Neuronal stem cell (in vitro differentiated cells): ENCODE measurements at regions not wholly inside any gene's neighbourhood (a gene's known extent, or its start where the extent isn't known, plus 50 kb on each side); places are given as distances from the start of the nearest gene placed in this dataset.

Experiments
- DNase-seq: peaks from one replicate; pipeline ENCODE4 v3.0.0-alpha.2; 2013; ENCODE audit warnings: low spot score
- H2AFZ ChIP-seq: one replicate; pipeline ENCODE4 v1.6.1; 2013; ENCODE audit warnings: mild to moderate bottlenecking, low read length, inconsistent platforms
- H2AK5ac ChIP-seq: 2 replicates; pipeline ENCODE4 v1.6.1; 2013; ENCODE audit warnings: low read depth, mild to moderate bottlenecking, inconsistent platforms, low read length, moderate library complexity, mixed read lengths
- H2BK120ac ChIP-seq: 2 replicates; pipeline ENCODE4 v1.6.1; 2013; ENCODE audit warnings: low read depth, mild to moderate bottlenecking, inconsistent platforms, low read length, moderate library complexity, mixed read lengths
- H2BK12ac ChIP-seq: one replicate; pipeline ENCODE4 v1.6.1; 2013; ENCODE audit warnings: low read length, inconsistent platforms
- H2BK15ac ChIP-seq: 2 replicates; pipeline ENCODE4 v1.6.1; 2013; ENCODE audit warnings: mild to moderate bottlenecking, low read length, inconsistent platforms, mixed read lengths
- H2BK5ac ChIP-seq: one replicate; pipeline ENCODE4 v1.6.1; 2013; ENCODE audit warnings: inconsistent platforms, mild to moderate bottlenecking, low read length, moderate library complexity
- H3K14ac ChIP-seq: one replicate; pipeline ENCODE4 v1.6.1; 2013; ENCODE audit warnings: low read length, inconsistent platforms
- H3K18ac ChIP-seq: 2 replicates; pipeline ENCODE4 v1.6.1; 2013; ENCODE audit warnings: low read length, inconsistent platforms
- H3K23ac ChIP-seq: 2 replicates; pipeline ENCODE4 v1.6.1; 2013; ENCODE audit warnings: low read depth, mild to moderate bottlenecking, mixed read lengths, low read length, inconsistent platforms; ENCODE audit not compliant: poor library complexity
- H3K27ac ChIP-seq: replicated peaks from 3 replicates; pipeline ENCODE4 v1.5.1; 2013; ENCODE audit warnings: low read length, inconsistent platforms
- H3K27me3 ChIP-seq, 3 experiments: 2 replicates each; pipeline ENCODE4 v1.6.1; 2013; ENCODE audit warnings: low read length in 3 of 3, mild to moderate bottlenecking in 2 of 3, inconsistent platforms in 1 of 3, low read depth in 1 of 3, mixed read lengths in 1 of 3, moderate library complexity in 1 of 3; ENCODE audit not compliant: control insufficient read depth in 3 of 3, insufficient read depth in 3 of 3
- H3K36me3 ChIP-seq, 2 donors: replicated peaks in 1 of 2; 2 replicates each; pipeline ENCODE4 v1.6.1; 2013; ENCODE audit warnings: low read length in 2 of 2; ENCODE audit not compliant: control insufficient read depth in 2 of 2, insufficient read depth in 2 of 2
- H3K4ac ChIP-seq: 2 replicates; pipeline ENCODE4 v1.6.1; 2013; ENCODE audit warnings: inconsistent platforms, mild to moderate bottlenecking, low read length, moderate library complexity
- H3K4me1 ChIP-seq, 2 donors: 1 replicate in 1 of 2; 2 replicates in 1 of 2; pipeline ENCODE4 v1.6.1; 2013; ENCODE audit warnings: low read length in 2 of 2, low read depth in 1 of 2; ENCODE audit not compliant: control insufficient read depth in 2 of 2, insufficient read depth in 1 of 2
- H3K4me2 ChIP-seq: one replicate; pipeline ENCODE4 v1.6.1; 2013; ENCODE audit warnings: mild to moderate bottlenecking, low read length, inconsistent platforms; ENCODE audit not compliant: insufficient read depth, poor library complexity, severe bottlenecking
- H3K4me3 ChIP-seq, 2 donors: 2 replicates each; pipeline ENCODE4 v1.5.1; 2013; ENCODE audit warnings: low read length in 2 of 2, mild to moderate bottlenecking in 2 of 2, inconsistent platforms in 1 of 2, moderate library complexity in 1 of 2
- H3K79me1 ChIP-seq: one replicate; pipeline ENCODE4 v1.6.1; 2013; ENCODE audit warnings: low read depth, mild to moderate bottlenecking, inconsistent platforms, low read length, moderate library complexity
- H3K9ac ChIP-seq: one replicate; pipeline ENCODE4 v1.6.1; 2013; ENCODE audit warnings: mild to moderate bottlenecking, low read depth, low read length, inconsistent platforms; ENCODE audit not compliant: poor library complexity
- H3K9me3 ChIP-seq, 2 donors: replicated peaks in 1 of 2; 2 replicates each; pipeline versions ENCODE3 to v1.6.1; 2013; ENCODE audit warnings: low read length in 2 of 2, mild to moderate bottlenecking in 2 of 2, inconsistent platforms in 1 of 2, low read depth in 1 of 2, mixed read lengths in 1 of 2, moderate library complexity in 1 of 2; ENCODE audit not compliant: control insufficient read depth in 2 of 2, insufficient read depth in 1 of 2
- H4K8ac ChIP-seq: one replicate; pipeline ENCODE4 v1.6.1; 2013; ENCODE audit warnings: low read depth, mild to moderate bottlenecking, inconsistent platforms, low read length, moderate library complexity
- H4K91ac ChIP-seq: one replicate; pipeline ENCODE4 v1.6.1; 2013; ENCODE audit warnings: low read length, low read depth, mild to moderate bottlenecking, inconsistent platforms; ENCODE audit not compliant: poor library complexity
- WGBS, 2 donors: extraction: QIAGEN DNeasy Blood & Tissue Kit; methylation state at CpG; one replicate each; pipeline ENCODE4 v1.1.7; 2013; ENCODE audit warnings: missing lambda C conversion rate in 2 of 2, mixed read lengths in 1 of 2; ENCODE audit not compliant: insufficient read length in 2 of 2, insufficient replicate concordance in 1 of 2; ENCODE audit errors: extremely low coverage in 2 of 2; 5-methylcytosine and 5-hydroxymethylcytosine counted together

DNA sequence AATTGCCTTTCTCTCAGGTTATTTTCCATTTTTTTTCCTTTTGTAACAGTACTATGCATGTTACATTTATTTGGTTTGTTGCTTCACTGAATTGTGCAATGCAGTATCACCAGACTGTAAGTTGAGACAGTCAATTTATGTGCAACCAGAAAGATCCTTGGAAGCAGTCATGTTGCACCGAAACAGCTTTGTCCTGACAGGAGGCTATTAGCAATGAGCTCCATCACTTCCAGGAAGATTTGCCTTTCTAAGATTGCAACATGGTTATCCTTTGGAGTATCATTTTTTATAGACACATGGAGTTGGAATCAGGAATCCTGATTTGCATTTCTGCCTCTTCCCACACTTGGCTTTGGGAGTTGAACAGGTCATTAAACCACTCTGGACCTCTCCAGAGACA, 84.5 kb upstream of the ST6GALNAC5 start:
- Histone ChIP-seq H2AK5ac (no peak overlapping the region), H3K36me3 (no peaks in the 10 kb centered on the region), H3K79me1 (no peaks in the 10 kb centered on the region), H3K27me3 (no peaks in the 10 kb centered on the region), H2BK15ac (no peak overlapping the region), H2BK5ac (no peak overlapping the region), H3K9me3 (peaks cover 0 to 8% of the 10 kb centered on the region in 2 donors), H3K4me2 (no peak overlapping the region), H3K27ac (no peak overlapping the region), H2AFZ (no peak overlapping the region), H3K14ac (no peak overlapping the region), H4K91ac (no peak overlapping the region), H3K9ac (no peak overlapping the region), H2BK12ac (no peak overlapping the region), H3K4me1 (no peaks in the 10 kb centered on the region), H2BK120ac (no peak overlapping the region), H3K4ac (no peak overlapping the region), H3K18ac (no peak overlapping the region), H3K4me3 (no peak overlapping the region), H4K8ac (no peak overlapping the region), H3K23ac (no peak overlapping the region)
- WGBS, 2 donors, result no CpG with 5 or more reads among the region's 1 CpG
- no peak for DNase-seq

DNA sequence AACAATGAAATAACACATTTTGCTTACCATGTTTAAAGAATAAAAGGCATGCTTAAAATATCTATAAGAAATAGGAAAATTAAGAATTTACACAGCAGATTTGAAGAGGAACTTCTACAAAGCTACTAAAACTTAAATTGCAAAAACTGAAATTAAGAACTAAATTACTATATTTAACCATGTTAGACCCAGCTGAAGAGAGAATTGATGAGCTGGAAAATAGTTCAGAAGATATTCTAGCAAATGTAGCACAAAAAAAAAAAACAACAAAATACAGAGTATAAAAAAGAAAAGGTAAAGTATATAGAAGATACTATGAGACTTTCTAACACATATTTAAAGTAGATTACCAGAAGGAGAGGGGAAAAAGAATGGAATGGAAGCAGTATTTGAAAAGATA, 82.8 kb upstream of the ST6GALNAC5 start:
- Histone ChIP-seq H2BK5ac (no peak overlapping the region), H3K36me3 (no peaks in the 10 kb centered on the region), H3K9me3 (peaks cover 0 to 8% of the 10 kb centered on the region in 2 donors), H3K27me3 (no peaks in the 10 kb centered on the region), H4K91ac (no peak overlapping the region), H3K27ac (no peak overlapping the region), H2BK15ac (no peak overlapping the region), H3K9ac (no peak overlapping the region), H4K8ac (no peak overlapping the region), H3K4me3 (no peak overlapping the region), H3K4ac (no peak overlapping the region), H3K4me1 (no peaks in the 10 kb centered on the region), H3K18ac (no peak overlapping the region), H2BK120ac (no peak overlapping the region), H3K14ac (no peak overlapping the region), H3K79me1 (no peaks in the 10 kb centered on the region), H2AFZ (no peak overlapping the region), H2AK5ac (no peak overlapping the region), H3K4me2 (no peak overlapping the region), H2BK12ac (no peak overlapping the region), H3K23ac (no peak overlapping the region)
- DNase-seq, result no peak

DNA sequence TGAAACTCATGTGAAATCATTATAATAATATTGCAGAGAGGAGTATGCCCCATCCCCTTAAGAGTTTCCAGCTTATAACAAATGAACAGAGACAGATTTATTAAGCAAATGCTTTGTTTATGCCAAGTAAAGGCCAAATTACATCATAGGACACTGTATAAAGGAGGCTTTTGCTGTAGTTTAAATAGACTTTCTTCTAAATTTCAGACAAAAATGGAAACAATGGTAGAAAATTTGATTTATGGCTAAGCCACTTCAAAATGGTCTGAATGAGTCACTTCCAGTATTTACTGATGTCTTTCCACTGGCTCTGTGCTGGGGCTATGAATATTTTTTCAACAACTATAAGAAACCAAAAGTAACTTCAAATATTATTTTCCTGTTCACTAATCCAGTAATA, 81.1 kb upstream of the ST6GALNAC5 start:
- Histone ChIP-seq H3K18ac (no peak overlapping the region), H3K4me1 (no peaks in the 10 kb centered on the region), H2AFZ (no peak overlapping the region), H3K4me3 (no peak overlapping the region), H2BK120ac (no peak overlapping the region), H2AK5ac (no peak overlapping the region), H3K79me1 (no peaks in the 10 kb centered on the region), H4K8ac (no peak overlapping the region), H4K91ac (no peak overlapping the region), H2BK15ac (no peak overlapping the region), H3K4me2 (no peak overlapping the region), H3K27me3 (no peaks in the 10 kb centered on the region), H3K14ac (no peak overlapping the region), H2BK12ac (no peak overlapping the region), H2BK5ac (no peak overlapping the region), H3K9me3 (peaks cover 0 to 8% of the 10 kb centered on the region in 2 donors), H3K9ac (no peak overlapping the region), H3K23ac (no peak overlapping the region), H3K36me3 (no peaks in the 10 kb centered on the region), H3K4ac (no peak overlapping the region), H3K27ac (no peak overlapping the region)
- DNase-seq, result no peak

DNA sequence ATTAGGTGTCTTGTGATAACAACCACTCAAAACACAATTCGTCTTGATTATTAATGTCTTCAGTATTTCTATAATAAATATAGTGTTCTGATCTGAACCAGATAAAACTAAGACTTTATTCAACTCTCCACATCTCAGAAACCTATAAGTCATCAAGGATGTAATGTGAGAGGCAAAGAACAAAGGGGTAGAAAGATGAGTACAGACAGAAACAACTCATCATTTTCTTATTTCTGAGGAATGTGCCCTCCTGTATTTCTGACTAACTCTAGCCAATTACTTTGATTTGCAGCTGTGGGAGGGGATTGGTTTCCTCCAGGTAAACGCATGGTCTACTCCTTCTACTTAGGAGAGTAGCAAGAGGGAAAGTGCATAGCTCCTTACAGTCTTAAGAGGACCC, 73.7 kb upstream of the ST6GALNAC5 start:
- Histone ChIP-seq H3K27ac (no peak overlapping the region), H3K23ac (no peak overlapping the region), H2BK120ac (no peak overlapping the region), H4K8ac (no peak overlapping the region), H3K27me3 (no peaks in the 10 kb centered on the region), H3K9ac (no peak overlapping the region), H3K9me3 (no peaks in the 10 kb centered on the region), H3K18ac (no peak overlapping the region), H4K91ac (no peak overlapping the region), H3K4me3 (no peak overlapping the region), H3K4me1 (no peaks in the 10 kb centered on the region), H3K4me2 (no peak overlapping the region), H2BK5ac (no peak overlapping the region), H2AFZ (no peak overlapping the region), H3K79me1 (no peaks in the 10 kb centered on the region), H3K14ac (no peak overlapping the region), H2BK15ac (no peak overlapping the region), H2BK12ac (no peak overlapping the region), H2AK5ac (no peak overlapping the region), H3K4ac (no peak overlapping the region), H3K36me3 (no peaks in the 10 kb centered on the region)
- WGBS, 2 donors, result no CpG with 5 or more reads among the region's 2 CpGs
- no peak for DNase-seq
